PFSK-1 (cell line): ENCODE measurements at regions not wholly inside any gene's neighbourhood (a gene's known extent, or its start where the extent isn't known, plus 50 kb on each side); places are given as distances from the start of the nearest gene placed in this dataset.

ENCODE experiments used
- FOXP2 ChIP-seq: optimal IDR thresholded peaks from 2 replicates; pipeline ENCODE3; 2011; ENCODE audit warnings: borderline replicate concordance, control low read depth, inconsistent platforms; ENCODE audit not compliant: insufficient read depth; ENCODE audit errors: extremely low read length, extremely low read depth
- POLR2AphosphoS5 ChIP-seq: IDR thresholded peaks from 2 replicates; pipeline ENCODE4 v1.6.1; 2012; ENCODE audit warnings: low read depth, mild to moderate bottlenecking, control low read depth, low read length, moderate library complexity
- SIN3A ChIP-seq: IDR thresholded peaks from 2 replicates; pipeline ENCODE4 v1.6.1; 2012; ENCODE audit warnings: mild to moderate bottlenecking, low read length, moderate library complexity, borderline replicate concordance; ENCODE audit not compliant: insufficient read depth
- TAF1 ChIP-seq: IDR thresholded peaks from 2 replicates; pipeline ENCODE4 v1.6.1; 2012; ENCODE audit warnings: low read length, control low read depth, borderline replicate concordance; ENCODE audit not compliant: insufficient read depth
- TF ChIP-seq, protein P1 (sequence below), 2 experiments: IDR thresholded peaks; 2 replicates each; pipeline versions ENCODE4 v1.6.1 to v1.8.0; 2011 to 2012; ENCODE audit warnings: low read depth in 2 of 2, low read length in 2 of 2, control low read depth in 1 of 2, inconsistent platforms in 1 of 2, mild to moderate bottlenecking in 1 of 2, moderate library complexity in 1 of 2; ENCODE audit not compliant: insufficient read depth in 1 of 2

DNA sequence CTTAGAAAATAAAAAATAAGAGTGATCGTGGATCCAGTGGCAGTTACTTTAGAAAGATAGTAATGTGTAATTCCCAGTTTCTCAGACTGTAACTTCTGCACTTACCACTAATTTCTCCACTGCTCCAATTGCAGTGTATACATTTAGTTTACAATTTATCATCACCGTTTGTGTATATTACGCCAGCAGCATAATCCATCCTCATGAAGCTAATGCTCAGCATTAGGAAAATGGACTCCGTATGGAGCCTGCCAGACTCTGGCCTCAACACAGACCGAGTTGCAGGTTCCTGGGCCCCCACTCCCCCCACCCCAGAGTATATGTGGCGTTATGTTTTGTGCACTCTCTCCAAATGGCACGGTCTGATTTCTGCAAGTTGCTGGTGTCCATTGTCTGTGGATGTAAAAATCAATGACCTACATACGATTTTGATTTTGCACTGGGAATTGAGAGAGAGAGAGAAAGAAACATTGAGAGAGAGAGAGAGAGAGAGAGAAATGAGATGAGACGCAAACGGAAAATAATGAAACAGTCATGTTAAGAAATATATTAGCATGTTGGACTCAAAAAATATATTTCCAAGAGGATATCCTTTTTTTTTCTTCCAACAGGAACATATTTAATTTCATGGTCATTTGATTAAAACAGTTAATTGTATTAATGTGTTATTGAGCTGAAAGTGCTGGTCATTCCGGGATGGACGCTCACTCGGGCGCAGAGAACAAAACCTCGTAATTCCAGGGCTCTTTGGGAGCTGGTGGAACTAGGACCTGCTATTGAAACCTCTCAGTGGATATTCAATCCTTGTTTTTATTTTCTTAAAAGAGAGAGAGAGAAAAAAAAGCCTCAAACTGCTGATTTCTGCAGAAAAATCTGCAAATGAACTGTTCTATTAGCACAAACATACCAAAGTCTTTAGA lies 278.8 kb downstream of the TSHZ3 start:
- TF ChIP-seq SIN3A = no peak
- no peak for TF ChIP-seq TAF1
- TF ChIP-seq, protein P1, sequence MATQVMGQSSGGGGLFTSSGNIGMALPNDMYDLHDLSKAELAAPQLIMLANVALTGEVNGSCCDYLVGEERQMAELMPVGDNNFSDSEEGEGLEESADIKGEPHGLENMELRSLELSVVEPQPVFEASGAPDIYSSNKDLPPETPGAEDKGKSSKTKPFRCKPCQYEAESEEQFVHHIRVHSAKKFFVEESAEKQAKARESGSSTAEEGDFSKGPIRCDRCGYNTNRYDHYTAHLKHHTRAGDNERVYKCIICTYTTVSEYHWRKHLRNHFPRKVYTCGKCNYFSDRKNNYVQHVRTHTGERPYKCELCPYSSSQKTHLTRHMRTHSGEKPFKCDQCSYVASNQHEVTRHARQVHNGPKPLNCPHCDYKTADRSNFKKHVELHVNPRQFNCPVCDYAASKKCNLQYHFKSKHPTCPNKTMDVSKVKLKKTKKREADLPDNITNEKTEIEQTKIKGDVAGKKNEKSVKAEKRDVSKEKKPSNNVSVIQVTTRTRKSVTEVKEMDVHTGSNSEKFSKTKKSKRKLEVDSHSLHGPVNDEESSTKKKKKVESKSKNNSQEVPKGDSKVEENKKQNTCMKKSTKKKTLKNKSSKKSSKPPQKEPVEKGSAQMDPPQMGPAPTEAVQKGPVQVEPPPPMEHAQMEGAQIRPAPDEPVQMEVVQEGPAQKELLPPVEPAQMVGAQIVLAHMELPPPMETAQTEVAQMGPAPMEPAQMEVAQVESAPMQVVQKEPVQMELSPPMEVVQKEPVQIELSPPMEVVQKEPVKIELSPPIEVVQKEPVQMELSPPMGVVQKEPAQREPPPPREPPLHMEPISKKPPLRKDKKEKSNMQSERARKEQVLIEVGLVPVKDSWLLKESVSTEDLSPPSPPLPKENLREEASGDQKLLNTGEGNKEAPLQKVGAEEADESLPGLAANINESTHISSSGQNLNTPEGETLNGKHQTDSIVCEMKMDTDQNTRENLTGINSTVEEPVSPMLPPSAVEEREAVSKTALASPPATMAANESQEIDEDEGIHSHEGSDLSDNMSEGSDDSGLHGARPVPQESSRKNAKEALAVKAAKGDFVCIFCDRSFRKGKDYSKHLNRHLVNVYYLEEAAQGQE (IDR thresholded peaks at IDR 0.05; ENCODE audit: insufficient read depth in 1 of 2, low read depth in 2 of 2, low read length in 2 of 2) = no peak
- no peak for TF ChIP-seq POLR2AphosphoS5
- TF ChIP-seq FOXP2 = no peak

DNA sequence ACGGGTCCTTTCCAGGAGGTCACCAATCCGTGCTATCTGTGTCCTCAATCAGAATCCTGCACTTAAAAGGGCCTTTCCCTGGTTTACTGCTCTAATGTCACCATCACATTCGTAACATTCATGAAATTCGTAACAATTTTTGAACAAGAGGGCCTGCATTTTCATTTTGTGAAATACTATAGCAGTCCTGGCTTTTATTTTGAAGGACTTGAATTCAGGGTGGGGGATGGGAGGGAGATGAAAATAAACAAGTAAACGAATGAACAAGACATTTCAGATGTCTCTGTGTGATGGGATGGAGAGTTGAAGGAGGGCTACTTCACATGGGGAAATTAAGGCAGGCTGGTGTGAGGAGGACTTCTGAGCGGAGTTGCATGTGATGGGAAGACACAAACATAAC lies 281.0 kb downstream of the TSHZ3 start:
- TF ChIP-seq, protein P1 (IDR thresholded peaks at IDR 0.05; ENCODE audit: insufficient read depth in 1 of 2, low read depth in 2 of 2, low read length in 2 of 2) = no peak
- TF ChIP-seq TAF1 = no peak
- TF ChIP-seq POLR2AphosphoS5 = no peak
- TF ChIP-seq SIN3A = no peak
- no peak for TF ChIP-seq FOXP2

DNA sequence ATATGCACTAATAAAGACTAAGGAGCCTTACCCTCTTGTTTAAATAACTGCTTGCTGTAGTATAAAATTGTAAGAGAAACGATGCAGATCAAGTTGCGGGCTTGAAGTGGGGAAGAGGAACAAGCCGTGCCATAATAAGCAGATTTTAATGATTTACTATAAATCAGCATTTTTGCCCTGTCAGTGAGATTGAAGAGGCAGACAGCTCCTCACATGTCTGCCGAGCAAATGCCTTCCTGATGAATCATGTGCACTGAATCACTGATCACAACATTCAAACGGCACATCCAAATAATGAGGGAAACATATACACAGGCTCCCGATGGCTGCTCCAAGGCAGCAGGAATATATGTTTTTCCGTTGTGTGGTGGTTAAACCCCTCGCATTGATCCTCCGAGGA lies 282.9 kb downstream of the TSHZ3 start:
- TF ChIP-seq, protein P1 (IDR thresholded peaks at IDR 0.05; ENCODE audit: insufficient read depth in 1 of 2, low read depth in 2 of 2, low read length in 2 of 2) = no peak
- TF ChIP-seq POLR2AphosphoS5 (no peak), TAF1 (no peak), SIN3A (no peak), FOXP2 (no peak)

DNA sequence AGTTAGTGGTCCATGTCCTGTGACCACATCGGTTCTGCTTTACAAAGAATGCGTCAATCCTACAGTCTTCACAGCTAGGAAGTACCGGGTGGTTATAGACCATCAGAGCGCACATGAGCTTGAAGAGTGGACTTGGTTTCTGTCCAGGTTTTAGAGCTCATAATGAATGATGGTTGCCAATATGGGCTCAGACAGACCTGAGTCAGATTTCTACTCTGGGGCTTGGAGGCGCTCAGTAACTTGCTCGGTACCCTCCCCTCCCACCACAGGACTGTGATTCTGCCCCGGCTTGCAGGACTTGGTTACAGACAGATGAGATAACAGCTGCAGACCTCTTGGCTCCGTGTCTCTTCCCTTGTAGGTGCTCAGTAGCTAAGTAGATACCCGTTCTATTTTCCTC lies 284.7 kb downstream of the TSHZ3 start:
- TF ChIP-seq POLR2AphosphoS5 (no peak), SIN3A (no peak), FOXP2 (no peak), TAF1 (no peak)
- TF ChIP-seq, protein P1 (IDR thresholded peaks at IDR 0.05; ENCODE audit: insufficient read depth in 1 of 2, low read depth in 2 of 2, low read length in 2 of 2) = no peak
